K562 (cell line): ENCODE measurements at regions not wholly inside any gene's neighbourhood (a gene's known extent, or its start where the extent isn't known, plus 50 kb on each side); places are given as distances from the start of the nearest gene placed in this dataset.

Experiments used
- ADNP ChIP-seq: fragments of 200-800 bp; sonication (Bioruptor generic); IDR thresholded peaks from 2 replicates; pipeline ENCODE4 v1.6.1; 2016; ENCODE audit warnings: missing genetic modification characterization, missing compliant biosample characterization
- CREB5 ChIP-seq: fragments of 250-450 bp; sonication (Bioruptor Pico); IDR thresholded peaks from 2 replicates; pipeline ENCODE4 v1.5.0; 2020; ENCODE audit warnings: mild to moderate bottlenecking
- DLX4 ChIP-seq: fragments of 250-450 bp; sonication (Bioruptor Pico); IDR thresholded peaks from 2 replicates; pipeline ENCODE4 v1.6.1; 2021; ENCODE audit warnings: mild to moderate bottlenecking
- ELF1 ChIP-seq: fragments of 200-800 bp; sonication (Bioruptor generic); IDR thresholded peaks from 2 replicates; pipeline ENCODE4 v1.6.1; 2016; ENCODE audit warnings: missing genetic modification characterization, missing compliant biosample characterization
- FOXK1 ChIP-seq: sonication (generic); formaldehyde crosslinking; IDR thresholded peaks from 2 replicates; pipeline ENCODE4 v1.8.0; 2022; ENCODE audit warnings: missing genetic modification reagents, mild to moderate bottlenecking, borderline replicate concordance
- HDAC1 ChIP-seq, 2 experiments: fragments of 450-650 bp; IDR thresholded peaks; 2 replicates each; pipeline ENCODE4 v1.6.1; 2016 to 2017; ENCODE audit warnings: inconsistent platforms in 1 of 2, mild to moderate bottlenecking in 1 of 2, moderate library complexity in 1 of 2
- MBD1 ChIP-seq: fragments of 250-450 bp; sonication (Bioruptor Pico); IDR thresholded peaks from 2 replicates; pipeline ENCODE4 v1.8.0; 2022; ENCODE audit warnings: inconsistent platforms
- NFYB ChIP-seq: IDR thresholded peaks from 2 replicates; pipeline ENCODE4 v1.6.1; 2011; ENCODE audit warnings: mild to moderate bottlenecking, moderate library complexity; ENCODE audit not compliant: insufficient read length; ENCODE audit errors: extremely low read depth
- TCFL5 ChIP-seq: fragments of 250-450 bp; sonication (Bioruptor Pico); conservative IDR thresholded peaks from 2 replicates; pipeline ENCODE4 v1.6.1; 2021; ENCODE audit warnings: mild to moderate bottlenecking, moderate library complexity, matching md5 sums
- TGIF2 ChIP-seq: sonication (generic); formaldehyde crosslinking; IDR thresholded peaks from 2 replicates; pipeline ENCODE4 v1.8.1; 2022; ENCODE audit warnings: mild to moderate bottlenecking, missing genetic modification reagents, moderate library complexity

GRCh38 chr6:33902457-33902853, 98.7 kb upstream of the MLN start (continued):
- TF ChIP-seq DLX4 (CRISPR knock-in tag) (no peak), TCFL5 (CRISPR knock-in tag) (no peak), TGIF2 (CRISPR knock-in tag) (no peak), ADNP (tag) (peak; percentile 65; the same call in 1 of the 2 replicates), CREB5 (no peak), ELF1 (tag) (no peak), MBD1 (no peak), NFYB (no peak), FOXK1 (no peak), HDAC1 (IDR thresholded peaks at IDR 0.05) (0 out of 4 replicates have a peak, but pooled peaks of 1 of the 2 experiments have one; percentile 34)
